ENCODE measurements at regions not wholly inside any gene's neighbourhood (a gene's known extent, or its start where the extent isn't known, plus 50 kb on each side); places are given as distances from the start of the nearest gene placed in this dataset.

DNA sequence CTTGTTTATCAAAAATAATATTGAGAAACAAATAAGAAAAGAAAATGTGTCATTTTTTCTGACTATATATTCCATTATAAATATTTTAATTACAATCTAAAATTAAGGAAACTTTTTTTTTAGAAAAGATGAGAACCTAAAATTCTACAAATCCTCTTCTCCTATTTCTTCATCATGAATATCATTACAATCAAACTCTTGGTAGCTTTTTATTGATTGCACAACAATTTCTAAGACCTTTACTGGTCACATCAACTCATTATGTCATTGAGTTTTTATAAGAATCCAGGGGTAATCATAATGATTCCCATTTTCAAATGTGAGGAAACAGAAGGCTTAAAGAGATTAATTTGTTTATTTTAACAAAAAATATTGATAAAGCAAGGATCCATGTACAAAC is 841.0 kb downstream of the FRK start:
- ATAC-seq = no peak
- TF ChIP-seq, protein P1, sequence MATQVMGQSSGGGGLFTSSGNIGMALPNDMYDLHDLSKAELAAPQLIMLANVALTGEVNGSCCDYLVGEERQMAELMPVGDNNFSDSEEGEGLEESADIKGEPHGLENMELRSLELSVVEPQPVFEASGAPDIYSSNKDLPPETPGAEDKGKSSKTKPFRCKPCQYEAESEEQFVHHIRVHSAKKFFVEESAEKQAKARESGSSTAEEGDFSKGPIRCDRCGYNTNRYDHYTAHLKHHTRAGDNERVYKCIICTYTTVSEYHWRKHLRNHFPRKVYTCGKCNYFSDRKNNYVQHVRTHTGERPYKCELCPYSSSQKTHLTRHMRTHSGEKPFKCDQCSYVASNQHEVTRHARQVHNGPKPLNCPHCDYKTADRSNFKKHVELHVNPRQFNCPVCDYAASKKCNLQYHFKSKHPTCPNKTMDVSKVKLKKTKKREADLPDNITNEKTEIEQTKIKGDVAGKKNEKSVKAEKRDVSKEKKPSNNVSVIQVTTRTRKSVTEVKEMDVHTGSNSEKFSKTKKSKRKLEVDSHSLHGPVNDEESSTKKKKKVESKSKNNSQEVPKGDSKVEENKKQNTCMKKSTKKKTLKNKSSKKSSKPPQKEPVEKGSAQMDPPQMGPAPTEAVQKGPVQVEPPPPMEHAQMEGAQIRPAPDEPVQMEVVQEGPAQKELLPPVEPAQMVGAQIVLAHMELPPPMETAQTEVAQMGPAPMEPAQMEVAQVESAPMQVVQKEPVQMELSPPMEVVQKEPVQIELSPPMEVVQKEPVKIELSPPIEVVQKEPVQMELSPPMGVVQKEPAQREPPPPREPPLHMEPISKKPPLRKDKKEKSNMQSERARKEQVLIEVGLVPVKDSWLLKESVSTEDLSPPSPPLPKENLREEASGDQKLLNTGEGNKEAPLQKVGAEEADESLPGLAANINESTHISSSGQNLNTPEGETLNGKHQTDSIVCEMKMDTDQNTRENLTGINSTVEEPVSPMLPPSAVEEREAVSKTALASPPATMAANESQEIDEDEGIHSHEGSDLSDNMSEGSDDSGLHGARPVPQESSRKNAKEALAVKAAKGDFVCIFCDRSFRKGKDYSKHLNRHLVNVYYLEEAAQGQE (IDR thresholded peaks at IDR 0.05; ENCODE audit: insufficient read depth in 1 of 2, low read depth in 2 of 2, low read length in 1 of 2) = no peak
- TF ChIP-seq SIN3A (IDR thresholded peaks at IDR 0.05; ENCODE audit: borderline replicate concordance, insufficient read depth, low read depth, low read length) = no peak
- TF ChIP-seq, protein P2, sequence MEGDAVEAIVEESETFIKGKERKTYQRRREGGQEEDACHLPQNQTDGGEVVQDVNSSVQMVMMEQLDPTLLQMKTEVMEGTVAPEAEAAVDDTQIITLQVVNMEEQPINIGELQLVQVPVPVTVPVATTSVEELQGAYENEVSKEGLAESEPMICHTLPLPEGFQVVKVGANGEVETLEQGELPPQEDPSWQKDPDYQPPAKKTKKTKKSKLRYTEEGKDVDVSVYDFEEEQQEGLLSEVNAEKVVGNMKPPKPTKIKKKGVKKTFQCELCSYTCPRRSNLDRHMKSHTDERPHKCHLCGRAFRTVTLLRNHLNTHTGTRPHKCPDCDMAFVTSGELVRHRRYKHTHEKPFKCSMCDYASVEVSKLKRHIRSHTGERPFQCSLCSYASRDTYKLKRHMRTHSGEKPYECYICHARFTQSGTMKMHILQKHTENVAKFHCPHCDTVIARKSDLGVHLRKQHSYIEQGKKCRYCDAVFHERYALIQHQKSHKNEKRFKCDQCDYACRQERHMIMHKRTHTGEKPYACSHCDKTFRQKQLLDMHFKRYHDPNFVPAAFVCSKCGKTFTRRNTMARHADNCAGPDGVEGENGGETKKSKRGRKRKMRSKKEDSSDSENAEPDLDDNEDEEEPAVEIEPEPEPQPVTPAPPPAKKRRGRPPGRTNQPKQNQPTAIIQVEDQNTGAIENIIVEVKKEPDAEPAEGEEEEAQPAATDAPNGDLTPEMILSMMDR (IDR thresholded peaks at IDR 0.05) = no peak
- no peak for TF ChIP-seq TCF7L2 (IDR thresholded peaks at IDR 0.05; ENCODE audit: low read depth, low read length)
- TF ChIP-seq POLR2AphosphoS5 (IDR thresholded peaks at IDR 0.05; ENCODE audit: low read depth, low read length) = no peak
- Histone ChIP-seq H3K9me3 (ENCODE audit: control insufficient read depth, insufficient read depth, low read depth, low read length) (no peaks in the 10 kb centered on the region), H3K4me3 (ENCODE audit: low read depth in 2 of 2, low read length in 2 of 2) (no peak overlapping the region), H3K27me3 (ENCODE audit: control insufficient read depth, insufficient read depth, low read length) (no peaks in the 10 kb centered on the region), H3K4me1 (ENCODE audit: control insufficient read depth, insufficient read depth, low read length) (no peaks in the 10 kb centered on the region), H3K27ac (ENCODE audit: low read length) (no peak overlapping the region), H3K36me3 (ENCODE audit: control insufficient read depth, insufficient read depth, low read length) (no peaks in the 10 kb centered on the region)
- ChIA-PET CTCF (no interaction called here), POLR2A (no interaction called here)
- DNase-seq (ENCODE audit: low read depth, low spot score) = no peak
- in situ Hi-C loops (cut with HindIII; ENCODE audit: low pct_unique_long_range_greater_than_20kb, low sequenced_read_pairs) (no loop called here), intact Hi-C loops (cut with micrococcal nuclease; ENCODE audit: unreplicated experiment) (no loop called here)
- BruUV-seq (replicated peaks) = no TSS peak

DNA sequence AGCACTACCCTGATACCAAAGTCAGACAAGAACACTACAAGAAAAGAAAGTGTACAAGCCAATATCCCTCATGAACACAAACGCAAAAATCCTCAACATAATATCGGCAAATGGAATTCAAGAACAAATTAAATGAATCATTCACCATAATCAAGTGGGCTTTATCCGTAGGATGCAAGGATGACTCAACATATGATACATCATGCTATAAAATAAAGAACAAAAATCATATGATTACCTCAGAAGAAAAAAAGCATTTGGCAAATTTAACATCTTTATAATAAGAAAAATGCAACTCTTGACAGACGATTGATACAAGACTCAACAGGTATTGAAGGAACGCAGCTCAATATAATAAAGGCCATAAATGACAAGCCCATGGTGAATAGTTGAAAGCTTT is 843.9 kb downstream of the FRK start:
- Histone ChIP-seq H3K27me3 (ENCODE audit: control insufficient read depth, insufficient read depth, low read length) (no peaks in the 10 kb centered on the region), H3K4me3 (ENCODE audit: low read depth in 2 of 2, low read length in 2 of 2) (no peak overlapping the region), H3K36me3 (ENCODE audit: control insufficient read depth, insufficient read depth, low read length) (no peaks in the 10 kb centered on the region), H3K27ac (ENCODE audit: low read length) (no peak overlapping the region), H3K4me1 (ENCODE audit: control insufficient read depth, insufficient read depth, low read length) (no peaks in the 10 kb centered on the region), H3K9me3 (ENCODE audit: control insufficient read depth, insufficient read depth, low read depth, low read length) (peaks cover 7% of the 10 kb centered on the region; the same call in 1 of the 2 replicates)
- in situ Hi-C loops (cut with HindIII; ENCODE audit: low pct_unique_long_range_greater_than_20kb, low sequenced_read_pairs) (no loop called here), intact Hi-C loops (cut with micrococcal nuclease; ENCODE audit: unreplicated experiment) (no loop called here)
- ATAC-seq (no peak), DNase-seq (ENCODE audit: low read depth, low spot score) (no peak)
- TF ChIP-seq TCF7L2 (IDR thresholded peaks at IDR 0.05; ENCODE audit: low read depth, low read length) = no peak
- no peak for TF ChIP-seq POLR2AphosphoS5 (IDR thresholded peaks at IDR 0.05; ENCODE audit: low read depth, low read length)
- TF ChIP-seq, protein P2 (IDR thresholded peaks at IDR 0.05) = no peak
- TF ChIP-seq, protein P1 (IDR thresholded peaks at IDR 0.05; ENCODE audit: insufficient read depth in 1 of 2, low read depth in 2 of 2, low read length in 1 of 2) = no peak
- TF ChIP-seq SIN3A (IDR thresholded peaks at IDR 0.05; ENCODE audit: borderline replicate concordance, insufficient read depth, low read depth, low read length) = no peak
- CTCF ChIA-PET = no interaction called here
- POLR2A ChIA-PET = no interaction called here
- no TSS peak for BruUV-seq (replicated peaks)
